ENCODE measurements at regions not wholly inside any gene's neighbourhood (a gene's known extent, or its start where the extent isn't known, plus 50 kb on each side); places are given as distances from the start of the nearest gene placed in this dataset.

- ATAC-seq (ENCODE audit: low read depth): no peak
- Histone ChIP-seq H2BK5ac (ENCODE audit: low read depth, low read length, poor library complexity, severe bottlenecking) (no peak overlapping the region), H3K27ac (ENCODE audit: insufficient read depth, low read length) (no peak overlapping the region), H3K9ac (ENCODE audit: low read depth, low read length) (no peak overlapping the region), H3K9me1 (ENCODE audit: insufficient read depth, low read length) (no peaks in the 10 kb centered on the region), H3K4me1 (ENCODE audit: control insufficient read depth, insufficient read depth, low read length) (no peaks in the 10 kb centered on the region; the same call in 1 of the 2 replicates), H3K4me2 (ENCODE audit: low read depth, low read length) (no peak overlapping the region), H3K4me3 (ENCODE audit: insufficient read depth, low read depth, low read length) (no peak overlapping the region), H3K79me1 (ENCODE audit: low read depth in 1 of 2, low read length in 2 of 2) (no peaks in the 10 kb centered on the region), H3K9me3 (ENCODE audit: control insufficient read depth, insufficient read depth, low read length) (no peaks in the 10 kb centered on the region), H2AK9ac (replicated peaks; ENCODE audit: low read depth, low read length, poor library complexity) (no peak overlapping the region), H3K4ac (ENCODE audit: low read depth, low read length) (no peak overlapping the region), H4K8ac (ENCODE audit: low read depth in 2 of 2, low read length in 2 of 2) (no peak overlapping the region), H3K23ac (ENCODE audit: low read depth, low read length) (no peak overlapping the region), H2BK15ac (ENCODE audit: low read depth, low read length) (no peak overlapping the region), H4K5ac (ENCODE audit: low read depth, low read length) (no peak overlapping the region), H4K91ac (ENCODE audit: insufficient read depth, low read depth, low read length) (no peak overlapping the region), H3K56ac (ENCODE audit: extremely low read depth, insufficient read depth, low read length) (no peak overlapping the region), H2BK120ac (ENCODE audit: low read depth, low read length) (no peak overlapping the region), H3K36me3 (ENCODE audit: control insufficient read depth, insufficient read depth, low read length) (no peaks in the 10 kb centered on the region), H3K18ac (ENCODE audit: low read depth, low read length) (no peak overlapping the region), H2BK20ac (ENCODE audit: low read depth, low read length) (no peak overlapping the region), H3K14ac (replicated peaks; ENCODE audit: low read depth, low read length) (no peak overlapping the region), H2AFZ (replicated peaks; ENCODE audit: low read length, poor library complexity) (no peak overlapping the region), H3K27me3 (ENCODE audit: control insufficient read depth, insufficient read depth, low read length) (peaks cover 2% of the 10 kb centered on the region; the same call in 1 of the 2 replicates), H2AK5ac (ENCODE audit: low read depth, low read length) (no peak overlapping the region), H4K20me1 (ENCODE audit: insufficient read depth, low read length) (no peaks in the 10 kb centered on the region)
- ChIA-PET CTCF (no interaction called here), POLR2A (ENCODE audit: unreplicated experiment) (no interaction called here)
- no peak for DNase-seq
- in situ Hi-C loops (cut with MboI; ENCODE audit: low sequenced_read_pairs): no loop called here
- dilution Hi-C loops (cut with HindIII; ENCODE audit: low sequenced_read_pairs, unreplicated experiment): no loop called here
- no CpG with 5 or more reads among the region's 3 CpGs for WGBS, 2 experiments (ENCODE audit: extremely low coverage in 2 of 2, insufficient read length in 1 of 2)
- intact Hi-C loops (cut with micrococcal nuclease): no loop called here
- no TSS peak for BruUV-seq (replicated peaks)
- TF ChIP-seq SMC3 (IDR thresholded peaks at IDR 0.05; ENCODE audit: low read depth, low read length) (no peak), USF2 (IDR thresholded peaks at IDR 0.05; ENCODE audit: low read depth, low read length) (no peak), BHLHE40 (IDR thresholded peaks at IDR 0.05; ENCODE audit: low read depth, low read length) (no peak), NFE2L2 (IDR thresholded peaks at IDR 0.05; ENCODE audit: low read depth, low read length) (no peak)
Observed at GRCh38 chr3:115552007-115552406, 71.3 kb upstream of the GAP43 start.
